ENCODE measurements at regions not wholly inside any gene's neighbourhood (a gene's known extent, or its start where the extent isn't known, plus 50 kb on each side); places are given as distances from the start of the nearest gene placed in this dataset.

GRCh38 chr5:82815871-82816270 lies 261.3 kb downstream of the TMEM167A start:
- no peaks in the 10 kb centered on the region for H3K4me1 ChIP-seq (ENCODE audit: insufficient read depth, low read length, poor library complexity, severe bottlenecking)
- H3K9me2 ChIP-seq (ENCODE audit: insufficient read depth, low read length), result no peaks in the 10 kb centered on the region
- no peaks in the 10 kb centered on the region for H4K20me1 ChIP-seq (ENCODE audit: insufficient read depth, low read length)
- DNase-seq (ENCODE audit: low spot score), result no peak
- no peak overlapping the region for H2AFZ ChIP-seq (ENCODE audit: low read length)
- H3K9me3 ChIP-seq (ENCODE audit: low read length), result no peaks in the 10 kb centered on the region
- no peaks in the 10 kb centered on the region for H3K36me3 ChIP-seq (ENCODE audit: insufficient read depth, low read length)
- intact Hi-C loops (cut with micrococcal nuclease; ENCODE audit: unreplicated experiment), result no loop called here
- H3K79me2 ChIP-seq (ENCODE audit: insufficient read depth, low read depth, low read length), result no peaks in the 10 kb centered on the region
- ChIA-PET CTCF (ENCODE audit: unreplicated experiment) (no interaction called here), POLR2A (no interaction called here)
- no peak overlapping the region for H3K4me2 ChIP-seq (ENCODE audit: low read length)
- no peak overlapping the region for H3K4me3 ChIP-seq (ENCODE audit: low read depth, low read length, poor library complexity, severe bottlenecking)
- BruUV-seq (replicated peaks), result no TSS peak
- H3K27ac ChIP-seq (ENCODE audit: low read depth, low read length, poor library complexity, severe bottlenecking), result no peak overlapping the region
- TF ChIP-seq CTCF (conservative IDR thresholded peaks at IDR 0.05; ENCODE audit: low read length) (no peak), EZH2phosphoT487 (IDR thresholded peaks at IDR 0.05; ENCODE audit: borderline replicate concordance, low read depth, low read length) (no peak)

- no peak overlapping the region for H3K27ac ChIP-seq (ENCODE audit: low read depth, low read length, poor library complexity, severe bottlenecking)
- no peaks in the 10 kb centered on the region for H3K4me1 ChIP-seq (ENCODE audit: insufficient read depth, low read length, poor library complexity, severe bottlenecking)
- H3K9me3 ChIP-seq (ENCODE audit: low read length), result no peaks in the 10 kb centered on the region
- H4K20me1 ChIP-seq (ENCODE audit: insufficient read depth, low read length), result no peaks in the 10 kb centered on the region
- ChIA-PET CTCF (ENCODE audit: unreplicated experiment) (no interaction called here), POLR2A (no interaction called here)
- H3K9me2 ChIP-seq (ENCODE audit: insufficient read depth, low read length), result no peaks in the 10 kb centered on the region
- H3K79me2 ChIP-seq (ENCODE audit: insufficient read depth, low read depth, low read length), result no peaks in the 10 kb centered on the region
- no peak overlapping the region for H2AFZ ChIP-seq (ENCODE audit: low read length)
- no peak for DNase-seq (ENCODE audit: low spot score)
- intact Hi-C loops (cut with micrococcal nuclease; ENCODE audit: unreplicated experiment), result no loop called here
- H3K4me2 ChIP-seq (ENCODE audit: low read length), result no peak overlapping the region
- TF ChIP-seq EZH2phosphoT487 (IDR thresholded peaks at IDR 0.05; ENCODE audit: borderline replicate concordance, low read depth, low read length) (no peak), CTCF (conservative IDR thresholded peaks at IDR 0.05; ENCODE audit: low read length) (no peak)
- H3K36me3 ChIP-seq (ENCODE audit: insufficient read depth, low read length), result no peaks in the 10 kb centered on the region
- H3K4me3 ChIP-seq (ENCODE audit: low read depth, low read length, poor library complexity, severe bottlenecking), result no peak overlapping the region
- no TSS peak for BruUV-seq (replicated peaks)
Measured at GRCh38 chr5:82813861-82814260, 263.3 kb downstream of the TMEM167A start.

GRCh38 chr5:82812575-82812974 lies 264.6 kb downstream of the TMEM167A start:
- Histone ChIP-seq H3K79me2 (ENCODE audit: insufficient read depth, low read depth, low read length) (no peaks in the 10 kb centered on the region), H3K4me3 (ENCODE audit: low read depth, low read length, poor library complexity, severe bottlenecking) (no peak overlapping the region), H3K4me1 (ENCODE audit: insufficient read depth, low read length, poor library complexity, severe bottlenecking) (no peaks in the 10 kb centered on the region), H3K36me3 (ENCODE audit: insufficient read depth, low read length) (no peaks in the 10 kb centered on the region), H3K9me2 (ENCODE audit: insufficient read depth, low read length) (no peaks in the 10 kb centered on the region), H3K4me2 (ENCODE audit: low read length) (no peak overlapping the region), H3K9me3 (ENCODE audit: low read length) (no peaks in the 10 kb centered on the region), H4K20me1 (ENCODE audit: insufficient read depth, low read length) (no peaks in the 10 kb centered on the region), H3K27ac (ENCODE audit: low read depth, low read length, poor library complexity, severe bottlenecking) (no peak overlapping the region), H2AFZ (ENCODE audit: low read length) (no peak overlapping the region)
- ChIA-PET POLR2A (interaction anchor here (0.7 kb wide), 1 partner anchor 485 kb away, joined by 3 read pairs; no protein-coding TSS in a partner anchor), CTCF (ENCODE audit: unreplicated experiment) (no interaction called here)
- BruUV-seq (replicated peaks), result no TSS peak
- no peak for DNase-seq (ENCODE audit: low spot score)
- TF ChIP-seq CTCF (conservative IDR thresholded peaks at IDR 0.05; ENCODE audit: low read length) (no peak), EZH2phosphoT487 (IDR thresholded peaks at IDR 0.05; ENCODE audit: borderline replicate concordance, low read depth, low read length) (no peak)
- intact Hi-C loops (cut with micrococcal nuclease; ENCODE audit: unreplicated experiment), result no loop called here
